Upper lobe of left lung (tissue), 4 donors: ENCODE measurements at regions not wholly inside any gene's neighbourhood (a gene's known extent, or its start where the extent isn't known, plus 50 kb on each side); places are given as distances from the start of the nearest gene placed in this dataset.

Source experiments
- EP300 ChIP-seq, 4 donors: sonication (generic); formaldehyde crosslinking; IDR thresholded peaks; one replicate each; pipeline ENCODE4 v1.5.1; 2017; ENCODE audit warnings: antibody characterized with exemption in 4 of 4, control low read depth in 2 of 4
- POLR2A ChIP-seq, 4 donors: fragments of 450-650 bp; IDR thresholded peaks; one replicate each; pipeline ENCODE4 v1.5.1; 2016 to 2017; ENCODE audit warnings: antibody characterized with exemption in 4 of 4, mild to moderate bottlenecking in 2 of 4
- POLR2AphosphoS5 ChIP-seq, 2 donors: sonication (generic); formaldehyde crosslinking; IDR thresholded peaks; one replicate each; pipeline ENCODE4 v1.5.1; 2017; ENCODE audit warnings: antibody characterized with exemption in 2 of 2
- TF ChIP-seq, protein P1 (sequence below), 6 experiments: fragments of 450-650 bp in 4 of 6; fragments of 200-600 bp in 2 of 6; sonication (generic) in 2 of 6; IDR thresholded peaks; one replicate each; pipeline ENCODE4 v1.5.1; 2016 to 2019; ENCODE audit warnings: antibody characterized with exemption in 6 of 6

DNA sequence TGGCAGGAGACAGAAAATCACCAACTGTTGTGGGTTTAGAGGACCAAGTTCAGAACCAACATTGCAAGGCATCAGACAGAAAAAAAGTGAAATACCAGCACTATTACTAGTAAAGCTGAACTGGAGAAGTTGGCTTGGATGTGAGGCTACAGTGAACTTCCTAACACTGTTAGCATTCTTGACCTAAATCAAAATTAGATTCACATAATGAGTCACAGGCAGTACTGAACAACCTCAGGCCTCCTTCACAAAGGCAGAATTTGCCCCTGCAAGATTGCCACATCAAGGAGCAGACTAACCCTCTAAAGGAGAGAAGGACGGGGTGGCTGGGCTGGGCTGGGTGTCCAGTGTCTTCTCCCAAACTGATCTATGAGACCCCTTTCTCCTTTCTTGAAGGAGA, 539.7 kb downstream of the SNAPC1 start:
- TF ChIP-seq, protein P1, sequence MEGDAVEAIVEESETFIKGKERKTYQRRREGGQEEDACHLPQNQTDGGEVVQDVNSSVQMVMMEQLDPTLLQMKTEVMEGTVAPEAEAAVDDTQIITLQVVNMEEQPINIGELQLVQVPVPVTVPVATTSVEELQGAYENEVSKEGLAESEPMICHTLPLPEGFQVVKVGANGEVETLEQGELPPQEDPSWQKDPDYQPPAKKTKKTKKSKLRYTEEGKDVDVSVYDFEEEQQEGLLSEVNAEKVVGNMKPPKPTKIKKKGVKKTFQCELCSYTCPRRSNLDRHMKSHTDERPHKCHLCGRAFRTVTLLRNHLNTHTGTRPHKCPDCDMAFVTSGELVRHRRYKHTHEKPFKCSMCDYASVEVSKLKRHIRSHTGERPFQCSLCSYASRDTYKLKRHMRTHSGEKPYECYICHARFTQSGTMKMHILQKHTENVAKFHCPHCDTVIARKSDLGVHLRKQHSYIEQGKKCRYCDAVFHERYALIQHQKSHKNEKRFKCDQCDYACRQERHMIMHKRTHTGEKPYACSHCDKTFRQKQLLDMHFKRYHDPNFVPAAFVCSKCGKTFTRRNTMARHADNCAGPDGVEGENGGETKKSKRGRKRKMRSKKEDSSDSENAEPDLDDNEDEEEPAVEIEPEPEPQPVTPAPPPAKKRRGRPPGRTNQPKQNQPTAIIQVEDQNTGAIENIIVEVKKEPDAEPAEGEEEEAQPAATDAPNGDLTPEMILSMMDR (IDR thresholded peaks at IDR 0.05): no peak
- TF ChIP-seq POLR2AphosphoS5 (IDR thresholded peaks at IDR 0.05) (no peak), POLR2A (IDR thresholded peaks at IDR 0.05) (no peak), EP300 (IDR thresholded peaks at IDR 0.05) (no peak)
